CD1c-positive myeloid dendritic cell (primary cell): ENCODE measurements at regions not wholly inside any gene's neighbourhood (a gene's known extent, or its start where the extent isn't known, plus 50 kb on each side); places are given as distances from the start of the nearest gene placed in this dataset.
"Not testable (repeated sequence)": the region's sequence is repeated elsewhere in the genome, so short reads cannot be mapped to it uniquely, and the experiment has no call there.

Experiments
- DNase-seq: peaks from one replicate; pipeline ENCODE4 v3.0.0-alpha.2; 2016; ENCODE audit errors: extremely low spot score

DNA sequence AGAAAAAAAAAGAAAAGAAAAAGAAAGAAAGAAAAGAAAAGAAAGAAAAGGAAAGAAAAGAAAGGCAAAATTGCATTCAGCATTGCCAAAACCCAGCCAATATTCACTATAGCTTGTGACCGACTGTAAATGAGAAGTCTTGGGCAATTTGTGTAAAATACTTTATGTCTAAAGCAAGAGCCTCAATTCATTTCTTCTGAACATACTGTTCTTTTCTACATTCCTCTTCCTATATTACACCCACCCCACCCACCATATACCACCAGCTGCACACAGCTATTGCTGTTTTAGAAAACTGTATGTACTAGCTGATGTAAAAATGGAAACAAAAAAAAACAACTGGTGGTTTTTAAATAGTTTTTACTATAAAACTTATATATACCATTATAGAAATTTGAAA, 156.9 kb upstream of the TTC29 start:
- DNase-seq: no peak

DNA sequence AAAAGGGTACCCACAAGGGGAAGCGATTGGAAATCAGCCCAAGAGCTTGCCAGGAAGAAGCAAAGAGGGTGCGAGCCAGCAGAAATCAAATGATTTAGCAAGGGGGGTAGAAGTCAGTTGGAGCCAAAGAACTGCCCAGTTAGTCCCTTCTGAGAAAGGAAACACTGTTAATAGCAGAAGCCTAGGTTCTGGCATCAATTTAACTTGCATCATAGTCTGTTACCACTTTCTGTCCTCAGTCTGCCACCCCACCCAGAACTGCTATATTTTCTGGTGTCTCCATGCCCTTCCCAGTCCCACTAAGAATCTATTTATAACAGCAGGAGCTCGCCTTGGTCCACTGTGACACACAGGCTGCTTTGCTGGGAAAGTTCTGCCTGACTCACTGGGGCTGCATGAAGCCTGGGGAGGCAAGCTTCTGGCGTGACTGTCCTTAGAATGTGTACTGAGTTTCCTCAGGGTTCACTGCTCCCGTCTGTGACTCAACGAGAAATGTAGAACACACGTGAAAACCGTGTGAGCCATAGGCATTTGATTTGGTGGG, 157.8 kb upstream of the TTC29 start:
- DNase-seq: no peak

DNA sequence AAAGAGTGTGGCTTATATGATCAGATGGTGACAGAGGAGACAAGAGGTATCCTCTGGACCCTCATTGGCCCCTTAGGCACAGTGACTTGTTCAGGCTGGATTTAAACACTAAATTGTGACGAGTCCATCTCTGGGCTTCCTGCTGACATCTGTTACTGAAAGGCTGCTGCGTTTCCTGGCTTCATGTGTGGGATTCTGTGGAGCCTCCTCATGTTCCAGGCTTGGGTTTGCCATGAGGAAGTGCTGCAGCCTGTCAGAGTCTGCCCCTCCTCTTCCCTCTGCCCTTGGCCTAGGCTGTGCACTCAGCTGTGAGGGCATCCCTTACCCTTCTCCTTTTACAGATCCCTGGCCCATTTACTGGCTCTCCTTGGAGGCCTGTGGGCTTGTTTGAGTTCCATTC, 159.1 kb upstream of the TTC29 start:
- DNase-seq: no peak

DNA sequence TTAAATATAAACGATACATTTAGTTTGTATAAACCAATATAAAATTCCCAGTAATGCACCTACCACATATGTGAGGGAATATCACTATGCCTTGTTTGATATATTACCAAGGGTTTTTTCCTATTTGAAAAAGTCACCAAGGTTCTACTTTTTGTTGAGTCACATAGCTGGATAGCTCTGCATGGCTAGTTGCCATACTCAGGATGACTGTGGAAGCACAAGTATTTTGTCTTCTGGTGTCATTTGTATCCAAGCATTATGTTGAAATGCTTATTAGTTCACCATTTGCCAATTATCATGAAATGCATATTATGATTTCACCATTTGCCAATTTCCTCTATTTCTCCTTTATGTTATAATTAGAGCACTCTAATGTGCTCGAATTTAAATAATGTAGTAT, 162.7 kb upstream of the TTC29 start:
- no peak for DNase-seq

DNA sequence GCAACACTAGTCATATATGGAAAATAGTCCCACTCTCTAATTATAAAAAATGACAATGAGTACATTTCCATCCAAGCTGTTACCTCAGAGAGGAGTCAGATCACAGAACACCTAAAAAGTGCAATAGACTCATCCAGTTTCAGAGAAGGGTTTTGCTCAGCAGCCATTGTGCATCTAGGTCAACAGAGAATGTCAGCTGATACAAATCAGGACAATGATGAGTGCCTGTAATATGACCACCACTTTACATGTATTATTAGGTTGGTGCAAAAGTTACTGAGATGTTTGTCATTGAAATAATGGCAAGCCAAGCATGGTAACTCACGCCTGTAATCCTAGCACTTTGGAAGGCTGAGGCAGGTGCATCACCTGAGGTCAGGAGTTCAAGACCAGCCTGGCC, 164.1 kb upstream of the TTC29 start:
- DNase-seq: no peak

DNA sequence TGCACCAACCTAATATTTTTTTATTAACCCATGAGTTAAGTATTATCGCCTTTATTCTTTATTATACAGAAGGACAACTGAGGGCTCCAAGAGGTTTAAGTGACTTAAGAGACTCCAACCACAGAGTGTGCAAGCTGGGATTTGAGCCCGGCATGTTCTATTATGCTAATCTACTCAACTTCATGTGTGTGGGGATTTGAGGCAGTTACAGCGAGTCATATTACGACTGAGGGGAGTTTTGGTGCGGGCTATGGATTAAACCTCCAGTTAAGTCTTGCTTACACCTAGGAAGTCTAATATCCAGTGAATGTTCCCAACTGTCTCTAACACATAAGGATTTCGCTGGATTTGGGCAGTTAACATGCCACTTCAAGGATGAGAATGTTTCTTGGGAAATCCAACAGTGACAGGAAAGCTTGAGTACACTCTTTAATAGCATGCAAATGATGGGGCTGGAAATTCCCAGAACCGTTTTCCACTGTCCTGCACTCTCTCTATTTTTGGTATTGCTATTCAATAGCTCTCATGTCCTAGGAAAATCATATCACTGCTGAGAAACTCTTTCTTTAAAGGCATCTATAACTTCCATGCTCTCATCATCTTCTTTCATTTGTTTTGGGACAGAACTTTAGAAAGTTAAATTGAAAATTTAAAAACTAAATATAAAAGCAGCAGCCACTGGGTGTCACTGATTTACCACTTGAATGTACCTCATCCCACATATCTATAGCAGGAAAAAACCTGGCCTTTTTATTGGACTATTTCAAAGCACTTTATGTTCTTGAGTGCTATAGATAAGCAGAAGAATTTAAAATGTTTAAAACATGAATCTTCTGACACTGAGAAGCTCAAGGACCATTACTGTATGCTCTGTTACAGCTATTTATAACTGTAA, 165.1 kb upstream of the TTC29 start:
- DNase-seq: no peak

DNA sequence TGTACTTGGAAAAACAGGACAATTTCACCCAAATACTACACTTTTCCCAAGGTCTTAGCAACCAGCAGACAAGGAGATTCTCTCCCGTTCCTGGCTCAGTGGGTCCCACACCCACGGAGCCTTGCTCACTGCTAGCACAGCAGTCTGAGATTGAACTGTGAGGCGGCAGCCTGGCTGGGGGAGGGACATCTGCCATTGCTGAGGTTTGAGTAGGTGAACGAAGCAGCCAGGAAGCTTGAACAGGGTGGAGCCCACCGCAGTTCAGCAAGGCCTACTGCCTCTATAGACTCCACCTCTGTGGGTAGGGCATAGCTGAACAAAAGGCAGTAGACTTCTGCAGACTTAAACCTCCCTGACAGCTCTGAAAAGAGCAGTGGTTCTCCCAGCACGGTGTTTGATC, 166.5 kb upstream of the TTC29 start:
- not testable (repeated sequence) for DNase-seq

DNA sequence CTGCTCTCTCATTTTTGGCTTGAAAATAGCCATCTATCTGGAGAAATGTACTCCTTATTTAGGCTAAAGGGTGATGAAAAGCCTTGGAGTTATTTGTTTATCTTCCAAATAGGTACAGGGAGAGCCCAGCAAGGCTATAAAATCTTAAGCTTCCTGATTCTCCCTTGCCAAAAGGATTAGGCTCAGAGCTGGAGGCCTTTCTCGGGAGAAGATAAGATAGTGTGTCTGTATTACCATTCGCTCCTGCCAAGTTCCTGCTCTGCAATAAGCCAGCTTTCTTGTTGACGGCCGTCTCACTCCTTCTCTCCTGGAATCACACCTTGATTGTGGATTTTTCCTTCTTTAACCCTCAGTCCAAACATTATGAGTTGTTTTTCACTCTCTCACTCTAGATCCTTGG, 171.8 kb upstream of the TTC29 start:
- no peak for DNase-seq

DNA sequence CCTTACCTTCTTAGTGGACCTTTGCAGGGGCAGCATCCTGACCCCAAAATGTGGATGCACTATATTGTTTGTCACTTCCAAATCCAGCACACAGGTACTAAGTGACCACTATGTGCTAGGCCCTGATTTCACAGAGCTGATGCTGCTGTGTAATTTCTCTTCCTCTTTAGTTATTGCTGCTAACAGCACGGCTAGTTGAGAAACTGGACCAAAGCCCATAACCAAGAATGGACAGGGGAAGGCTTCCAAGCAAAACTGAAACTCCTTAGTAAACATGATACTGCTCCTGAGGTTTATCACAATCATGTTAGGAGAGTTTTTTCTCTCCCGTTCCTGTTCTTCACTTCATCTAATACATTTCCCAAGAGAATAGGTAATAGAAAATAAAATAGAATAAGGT, 172.9 kb upstream of the TTC29 start:
- DNase-seq: no peak

DNA sequence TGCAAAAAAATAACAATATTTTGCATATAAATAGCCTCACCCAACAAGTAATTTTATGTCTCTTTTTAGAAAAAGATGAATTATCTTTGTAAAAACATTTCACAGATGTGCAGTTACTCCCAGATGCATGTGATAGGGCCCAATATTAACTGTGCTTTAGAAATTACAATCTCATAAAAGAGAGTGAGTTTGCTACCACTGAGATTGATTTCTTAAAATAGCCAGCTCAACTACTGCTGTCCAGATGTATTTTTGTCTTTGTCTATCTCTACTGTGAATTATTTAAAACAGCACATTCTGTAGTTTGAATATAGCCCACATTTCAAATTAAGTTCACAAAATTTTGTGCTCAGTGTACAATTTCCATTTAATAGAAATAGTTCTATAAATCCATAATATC, 177.0 kb upstream of the TTC29 start:
- no peak for DNase-seq

DNA sequence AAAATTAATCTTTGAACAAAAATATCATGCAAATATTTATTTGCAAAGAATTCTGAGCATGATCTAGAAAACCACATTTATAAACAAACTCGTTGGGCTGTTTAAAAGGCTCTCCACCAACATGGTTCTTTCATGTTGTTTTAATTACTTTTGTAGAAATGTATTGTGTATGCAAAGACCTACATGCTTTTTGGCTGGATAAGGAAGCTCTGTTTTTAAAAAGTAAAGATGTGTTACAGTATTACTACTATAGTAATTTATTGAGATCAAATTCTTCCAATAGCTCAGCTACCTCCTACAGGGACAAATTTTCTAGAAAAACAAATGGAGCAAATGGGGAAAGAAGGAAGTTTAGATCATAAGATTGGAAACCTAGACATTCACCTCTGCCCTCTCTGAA, 177.5 kb upstream of the TTC29 start:
- DNase-seq: no peak

DNA sequence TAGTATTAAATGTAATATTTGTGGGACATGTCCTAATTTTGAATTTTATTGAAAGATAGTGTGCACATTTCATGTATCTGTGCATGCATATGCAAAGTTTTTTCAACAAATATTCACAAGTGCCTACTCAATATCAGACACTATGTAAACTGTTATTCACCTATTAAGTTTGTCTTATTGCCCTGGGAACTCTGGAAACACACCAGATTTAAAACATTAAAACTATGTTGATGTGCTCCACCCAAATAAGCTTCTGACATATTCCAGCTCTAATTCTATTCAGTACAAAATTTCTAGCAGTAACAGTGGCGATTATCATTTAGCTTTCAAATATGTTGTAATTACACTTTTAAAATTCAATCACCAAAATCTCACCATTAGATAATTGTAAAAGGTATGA, 183.1 kb upstream of the TTC29 start:
- no peak for DNase-seq

DNA sequence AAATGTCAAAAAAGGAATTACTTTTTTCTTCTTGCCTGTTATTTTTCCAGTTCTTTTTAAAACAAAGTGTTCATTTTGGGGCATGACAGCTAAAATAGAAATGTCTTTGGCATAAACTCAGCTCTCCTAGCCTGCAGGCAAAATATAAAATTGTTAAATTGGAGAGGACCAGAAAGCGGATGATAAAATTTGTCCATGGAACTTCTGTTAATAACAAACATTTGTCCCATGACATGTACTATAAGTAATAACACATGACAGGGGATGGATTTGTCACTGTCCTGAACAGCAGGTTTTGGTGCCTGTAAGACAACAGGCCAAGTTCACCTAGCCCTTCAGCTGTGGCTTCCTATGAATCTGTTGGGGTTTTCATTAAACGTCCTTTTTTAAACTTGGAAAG, 184.0 kb upstream of the TTC29 start:
- no peak for DNase-seq

DNA sequence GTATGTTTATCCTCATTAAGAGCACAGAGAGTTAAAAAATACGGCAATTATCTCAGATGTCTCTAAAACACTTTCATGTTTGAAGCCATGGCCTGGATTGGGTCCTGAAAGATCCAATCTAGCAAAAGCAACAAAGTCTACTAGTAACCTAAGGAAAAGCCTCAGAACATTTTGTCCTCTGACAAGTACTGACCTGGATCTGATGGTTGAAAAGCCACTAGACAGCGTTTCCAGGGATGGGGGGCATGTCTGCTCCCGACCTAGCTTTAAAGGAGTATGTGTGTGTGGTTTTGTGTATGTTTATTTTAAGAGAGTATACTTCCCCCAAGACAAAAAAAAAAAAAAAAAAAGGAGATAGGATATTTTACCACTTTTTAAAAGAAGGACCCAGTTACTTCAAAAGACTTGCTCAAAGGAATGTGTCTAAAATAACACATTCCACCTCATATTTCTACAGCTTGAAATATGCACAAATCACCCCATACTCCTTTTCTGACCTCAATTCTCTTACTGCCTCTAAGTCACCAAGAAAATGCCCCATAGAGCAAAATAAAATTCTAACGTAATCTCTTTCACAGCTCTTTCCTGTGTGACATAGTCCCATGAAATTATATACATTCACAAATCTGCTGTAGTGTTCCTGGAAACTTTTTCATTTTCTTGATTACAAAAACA, 189.0 kb upstream of the TTC29 start:
- DNase-seq: no peak

DNA sequence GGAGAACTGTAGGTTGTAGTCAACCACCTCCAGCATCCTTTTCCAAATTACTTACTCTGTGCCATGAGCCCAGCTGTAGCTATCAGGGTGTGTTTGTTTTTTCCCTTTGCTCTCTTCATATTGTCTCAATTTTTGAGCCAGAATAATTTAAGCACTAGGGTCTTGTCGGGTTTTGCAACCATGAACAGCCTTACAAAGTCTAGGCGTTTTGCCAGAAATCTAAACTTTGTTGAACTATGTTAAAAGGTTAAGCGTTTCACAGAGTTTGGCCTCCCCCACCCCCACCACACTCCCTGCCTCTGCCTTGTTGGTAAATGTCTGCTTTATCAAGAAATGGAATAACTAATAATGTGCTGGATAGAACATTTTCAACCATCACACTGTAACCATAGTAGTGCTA, 190.6 kb upstream of the TTC29 start:
- DNase-seq: no peak

DNA sequence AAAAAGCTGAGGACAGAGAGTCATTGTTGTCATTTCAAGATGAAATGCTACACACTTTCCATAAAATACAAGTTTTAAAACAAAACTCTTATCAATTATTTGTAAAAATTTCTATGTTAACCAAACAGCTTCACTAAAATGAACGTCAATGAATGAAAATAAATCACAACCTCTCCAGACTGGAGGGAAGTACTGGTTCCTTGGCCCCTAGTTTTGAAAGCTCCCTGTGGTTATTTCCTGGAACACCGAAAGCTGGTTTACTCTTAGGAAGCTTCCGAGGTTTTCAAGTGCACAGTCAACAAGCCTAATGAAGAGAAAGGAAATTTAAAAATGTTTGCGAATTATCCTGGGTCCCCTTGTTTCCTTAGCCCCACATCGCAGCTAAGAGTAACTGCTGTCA, 191.1 kb upstream of the TTC29 start:
- DNase-seq: no peak

DNA sequence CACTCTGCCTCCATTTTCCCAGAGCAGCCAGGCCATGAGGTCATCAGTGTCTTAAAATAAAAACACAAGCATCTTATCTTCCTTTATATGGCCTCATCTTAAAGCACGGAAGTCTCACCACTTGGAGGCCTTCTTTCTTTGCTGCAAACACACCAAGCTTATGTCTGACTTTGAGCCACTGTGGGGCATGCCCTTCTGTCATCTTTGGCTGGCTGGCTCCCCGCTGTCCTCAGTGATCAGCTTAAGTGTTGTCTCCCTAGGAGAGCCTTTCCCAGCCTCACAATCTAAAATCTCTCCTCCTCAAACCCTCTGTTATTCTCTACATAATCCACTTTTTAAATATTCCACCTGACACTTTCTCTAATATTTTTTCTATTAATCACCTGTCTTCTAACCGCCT, 191.6 kb upstream of the TTC29 start:
- no peak for DNase-seq

DNA sequence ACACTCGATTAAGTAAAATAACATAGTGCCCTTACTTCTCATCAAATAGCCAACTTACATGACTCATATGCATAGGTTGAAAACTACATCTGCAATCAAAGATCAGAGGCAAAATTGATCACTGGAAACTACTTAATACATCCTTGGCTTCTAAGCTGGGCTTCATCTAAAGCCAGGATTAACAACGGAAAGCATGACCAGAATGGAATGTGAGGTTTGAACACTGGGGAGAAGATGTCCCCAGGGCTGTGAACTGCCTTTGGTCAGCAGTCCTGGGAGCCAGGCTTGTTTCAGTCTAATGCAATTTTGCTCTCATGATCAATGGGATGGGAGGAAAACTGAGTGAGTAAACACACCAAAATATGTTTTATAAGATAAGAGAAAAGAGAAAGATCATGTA, 192.5 kb upstream of the TTC29 start:
- no peak for DNase-seq

DNA sequence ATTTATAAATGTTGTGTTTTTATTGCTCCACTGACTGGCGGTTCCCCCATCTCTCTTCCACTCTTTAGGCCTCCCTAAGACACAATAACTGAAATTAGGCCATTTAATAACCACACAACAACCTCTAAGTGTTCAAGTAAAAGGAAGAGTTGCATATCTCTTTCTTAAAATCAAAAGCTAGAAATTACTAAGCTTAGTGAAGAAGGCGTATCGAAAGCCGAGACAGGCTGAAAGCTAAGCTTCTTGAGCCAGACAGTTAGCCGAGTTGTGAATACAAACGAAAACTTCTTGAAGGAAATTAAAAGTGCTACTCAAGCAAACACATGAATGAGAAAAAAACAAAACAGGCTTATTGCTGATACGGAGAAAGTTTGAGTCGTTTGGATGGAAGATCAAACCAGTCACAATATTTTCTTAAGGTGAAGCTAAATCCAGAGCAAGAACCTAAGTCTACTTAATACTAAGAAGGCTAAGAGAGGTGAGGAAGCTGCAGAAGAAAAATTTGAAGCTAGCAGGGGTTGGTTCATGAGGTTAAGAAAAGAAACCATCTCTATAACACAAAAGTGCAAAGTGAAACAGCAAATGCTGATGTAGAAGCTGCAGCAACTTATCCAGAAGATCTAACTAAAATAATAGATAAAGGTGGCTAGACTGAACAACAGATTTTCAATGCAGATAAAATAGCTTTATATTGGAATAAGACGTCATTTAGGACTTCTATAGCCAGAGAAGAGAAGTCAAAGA, 194.0 kb upstream of the TTC29 start:
- DNase-seq: no peak

DNA sequence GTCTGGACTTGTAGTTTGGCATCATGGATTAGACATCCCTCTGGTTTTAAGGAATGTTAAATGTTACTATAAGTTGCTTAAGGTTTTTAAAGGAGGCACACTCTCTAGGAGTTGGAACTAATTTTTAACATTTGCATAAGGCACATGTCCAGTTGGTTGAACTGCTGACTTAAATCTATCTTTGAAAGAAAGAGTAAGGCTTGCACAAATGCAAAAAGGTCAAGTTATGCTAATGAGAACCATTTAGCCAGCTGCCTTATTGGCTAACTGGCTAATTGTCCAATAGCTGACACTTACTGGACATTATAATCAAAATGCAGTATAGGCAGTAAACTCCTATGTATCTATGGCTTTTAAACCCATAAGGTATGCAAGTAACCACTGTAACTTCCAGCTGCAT, 206.1 kb upstream of the TTC29 start:
- DNase-seq: no peak

DNA sequence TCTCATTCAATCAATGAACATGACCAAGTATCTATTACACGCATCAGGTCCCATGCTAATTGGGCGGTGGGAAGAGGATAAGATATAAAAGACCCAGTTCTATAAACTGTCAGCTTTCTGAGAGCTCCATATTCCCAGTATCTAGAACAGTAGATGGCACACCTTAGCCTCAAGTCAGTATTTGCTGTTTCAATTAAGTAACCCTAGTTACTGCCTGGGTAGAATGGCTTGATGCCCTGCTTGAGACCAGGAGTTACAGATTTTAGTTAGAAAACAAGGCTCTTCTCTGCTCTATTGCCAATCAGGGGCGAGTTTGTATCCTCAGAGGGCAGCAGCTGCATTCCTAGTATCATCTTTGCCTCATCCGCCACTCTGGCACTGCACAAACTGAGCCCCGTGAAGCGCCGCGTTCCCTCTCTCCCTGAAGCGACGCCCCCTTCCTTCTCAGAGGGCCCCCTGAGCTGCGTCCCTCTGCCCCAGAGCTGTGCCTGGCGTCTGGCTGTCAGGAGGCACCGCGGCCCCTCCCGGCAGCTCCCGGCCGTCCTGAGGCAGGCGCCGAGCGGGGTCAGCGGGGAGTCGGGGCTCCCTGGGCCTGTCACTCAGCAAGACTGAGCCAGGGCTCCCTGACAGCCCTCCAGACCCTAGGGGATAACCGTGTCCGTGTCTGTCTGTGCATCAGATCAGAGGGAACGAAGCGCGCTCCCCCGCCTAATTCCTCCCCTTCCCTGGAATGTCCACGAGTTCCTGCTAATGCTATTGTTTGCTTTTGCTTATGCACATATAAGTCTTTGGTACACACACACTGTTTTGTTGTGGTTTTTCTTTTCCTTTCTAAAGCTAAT, 212.4 kb upstream of the TTC29 start:
- no peak for DNase-seq
